Activated CD4-positive, alpha-beta T cell treated with anti-CD3 and anti-CD28 coated beads, Interleukin-2, amount 50 U/mL, for 24 hours (primary cell): ENCODE measurements at regions not wholly inside any gene's neighbourhood (a gene's known extent, or its start where the extent isn't known, plus 50 kb on each side); places are given as distances from the start of the nearest gene placed in this dataset.

Experiments
- DNase-seq, 2 donors: peaks; one replicate each; pipeline ENCODE4 v3.0.0-alpha.2; 2020; ENCODE audit warnings: low read depth in 1 of 2, low spot score in 1 of 2

GRCh38 chr9:20044686-20045085 is 255.8 kb upstream of the SLC24A2 start:
- DNase-seq = no peak

DNA sequence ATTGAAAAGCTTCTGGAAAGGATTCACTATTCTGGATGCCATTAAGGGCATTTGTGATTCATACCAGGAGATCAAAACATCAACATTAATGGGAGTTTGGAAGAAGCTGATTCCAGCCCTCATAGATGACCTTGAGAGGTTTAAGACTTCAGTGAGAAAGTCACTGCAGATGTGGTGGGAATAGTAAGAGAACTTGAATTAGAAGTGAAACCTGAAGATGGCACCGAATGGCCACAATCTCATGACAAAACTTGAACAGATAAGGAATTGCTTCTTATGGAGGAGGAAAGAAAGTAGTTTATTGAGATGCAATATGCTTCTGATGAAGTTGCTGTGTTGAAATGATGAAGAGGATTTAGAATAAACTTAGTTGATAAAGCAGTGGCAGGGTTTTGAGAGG is 254.6 kb upstream of the SLC24A2 start:
- no peak for DNase-seq

GRCh38 chr9:20043035-20043434 is 254.2 kb upstream of the SLC24A2 start:
- DNase-seq = no peak

GRCh38 chr9:20042128-20042711 is 253.4 kb upstream of the SLC24A2 start:
- DNase-seq = no peak

DNA sequence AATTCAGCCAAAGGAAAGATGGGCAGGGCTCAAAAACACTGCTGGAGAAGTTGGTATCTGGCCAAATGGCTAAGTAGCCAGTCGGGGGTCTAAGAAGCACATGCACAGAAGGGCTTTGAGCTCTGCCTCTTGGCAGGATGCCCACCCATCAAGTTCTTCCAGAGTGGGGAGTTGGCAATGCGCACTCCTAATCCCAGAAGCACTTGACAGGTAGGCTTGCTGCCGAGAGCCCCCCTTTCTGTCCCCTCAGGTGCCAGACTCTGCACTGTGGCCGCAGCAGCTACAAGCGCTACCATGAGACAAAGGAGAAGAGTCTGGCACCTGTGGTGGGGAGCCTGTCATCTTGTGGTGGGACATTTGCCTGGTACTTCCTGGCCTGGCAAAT is 252.9 kb upstream of the SLC24A2 start:
- no peak for DNase-seq

DNA sequence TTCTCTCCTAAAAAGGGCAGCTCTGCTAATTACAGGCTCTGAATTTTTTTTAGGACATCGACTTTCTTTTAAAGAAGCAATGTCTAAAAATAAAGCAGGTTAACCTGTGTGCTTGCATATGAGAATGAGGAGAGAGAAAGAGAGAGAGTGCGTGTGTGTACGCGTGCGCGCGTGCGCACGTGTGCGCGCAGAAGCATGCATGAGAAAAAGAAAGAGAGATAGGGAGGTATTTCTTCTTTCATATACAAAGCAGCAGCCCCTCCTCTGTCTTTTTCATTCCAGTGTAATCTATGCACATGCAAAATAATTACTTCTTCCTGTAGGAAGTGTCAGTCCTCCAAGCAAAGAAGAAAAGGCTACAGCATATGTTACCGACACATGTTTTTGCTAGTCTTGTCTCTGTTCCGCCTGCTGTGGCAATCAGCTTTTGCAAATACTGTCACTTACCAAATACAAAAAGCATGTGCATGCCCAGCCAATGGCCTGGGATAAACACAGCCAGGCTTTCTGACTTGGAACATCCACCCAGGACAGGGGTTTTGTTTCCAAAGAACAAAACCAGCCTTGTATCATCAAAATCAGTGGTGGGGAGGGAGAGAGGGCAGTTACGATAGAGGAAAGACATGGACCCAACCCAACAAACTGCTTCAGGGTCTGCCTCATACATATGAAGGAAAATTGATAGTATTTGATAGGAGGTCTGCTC is 252.3 kb upstream of the SLC24A2 start:
- DNase-seq = no peak

DNA sequence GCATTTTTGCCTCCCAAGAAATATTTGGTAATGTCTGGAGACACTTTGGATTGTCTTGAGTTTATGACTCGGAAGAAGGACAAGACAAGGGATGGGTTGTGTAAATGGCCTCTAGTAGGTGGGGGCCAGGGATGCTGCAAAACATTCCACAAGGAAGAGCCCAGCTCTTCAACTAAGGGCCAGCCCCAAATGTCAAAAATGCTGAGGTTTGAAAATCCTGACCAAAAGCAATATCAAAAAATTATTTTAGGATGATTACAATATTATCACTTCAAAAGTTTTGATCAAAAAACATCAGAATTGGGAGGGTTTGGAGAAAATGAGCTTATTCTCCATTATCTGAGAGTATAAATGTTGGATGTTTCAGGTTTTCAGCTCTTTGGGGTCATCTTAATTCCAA is 248.9 kb upstream of the SLC24A2 start:
- no peak for DNase-seq

GRCh38 chr9:20033511-20033910 is 244.7 kb upstream of the SLC24A2 start:
- DNase-seq = no peak

GRCh38 chr9:20032413-20033006 is 243.7 kb upstream of the SLC24A2 start:
- DNase-seq = no peak

GRCh38 chr9:20031836-20032235 is 243.0 kb upstream of the SLC24A2 start:
- no peak for DNase-seq

DNA sequence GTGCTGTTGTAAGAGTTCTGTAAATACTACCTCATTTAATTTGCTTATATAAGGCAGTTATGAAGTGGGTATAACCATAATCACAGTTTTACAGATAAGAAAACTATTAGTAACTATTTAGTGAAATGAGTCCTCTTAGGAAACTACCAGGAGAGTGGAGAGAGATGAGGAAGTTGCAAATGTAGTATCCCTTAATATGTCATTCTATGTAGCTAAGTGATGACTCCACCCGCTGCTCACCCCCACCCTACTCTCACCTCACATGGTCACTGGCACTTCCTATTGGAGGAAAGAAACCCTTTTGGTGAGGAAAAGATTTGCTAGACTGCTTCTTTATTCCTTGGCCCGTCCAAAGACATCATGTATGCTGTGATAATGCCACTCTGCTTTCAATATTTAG is 241.8 kb upstream of the SLC24A2 start:
- no peak for DNase-seq

- DNase-seq = no peak
Observed at GRCh38 chr9:20030221-20030620, 241.4 kb upstream of the SLC24A2 start.

GRCh38 chr9:20028849-20029231 is 240.0 kb upstream of the SLC24A2 start:
- DNase-seq = no peak

GRCh38 chr9:20028192-20028848 is 239.5 kb upstream of the SLC24A2 start:
- no peak for DNase-seq

DNA sequence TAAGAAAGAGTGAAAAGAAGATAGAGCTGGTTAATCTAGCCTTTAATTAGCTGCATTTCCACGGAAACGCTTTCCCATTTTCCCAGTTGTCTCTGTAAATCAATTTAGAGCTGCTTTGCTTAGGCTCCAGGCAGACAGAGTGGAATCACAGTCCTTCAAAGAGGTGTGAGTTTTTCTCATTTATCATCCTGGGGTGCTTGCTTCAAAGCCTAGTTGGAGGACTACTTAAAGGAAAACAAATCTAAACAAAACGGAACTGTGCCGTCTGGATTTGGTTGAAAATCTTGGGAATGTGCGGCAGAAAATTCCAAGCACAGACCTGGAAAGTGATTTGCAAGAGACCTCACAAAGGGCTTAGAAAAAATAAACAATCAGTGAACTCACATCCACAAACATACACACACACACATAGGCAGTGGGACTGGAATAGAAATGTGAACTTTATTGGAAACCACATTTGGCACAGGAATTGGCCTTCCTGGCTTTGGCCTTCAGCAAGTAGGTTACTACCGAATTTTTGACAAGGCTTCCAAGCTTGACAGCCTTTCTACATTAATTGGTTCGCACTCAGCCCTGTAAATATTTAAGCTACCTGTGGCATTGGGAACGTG is 235.2 kb upstream of the SLC24A2 start:
- DNase-seq = no peak

DNA sequence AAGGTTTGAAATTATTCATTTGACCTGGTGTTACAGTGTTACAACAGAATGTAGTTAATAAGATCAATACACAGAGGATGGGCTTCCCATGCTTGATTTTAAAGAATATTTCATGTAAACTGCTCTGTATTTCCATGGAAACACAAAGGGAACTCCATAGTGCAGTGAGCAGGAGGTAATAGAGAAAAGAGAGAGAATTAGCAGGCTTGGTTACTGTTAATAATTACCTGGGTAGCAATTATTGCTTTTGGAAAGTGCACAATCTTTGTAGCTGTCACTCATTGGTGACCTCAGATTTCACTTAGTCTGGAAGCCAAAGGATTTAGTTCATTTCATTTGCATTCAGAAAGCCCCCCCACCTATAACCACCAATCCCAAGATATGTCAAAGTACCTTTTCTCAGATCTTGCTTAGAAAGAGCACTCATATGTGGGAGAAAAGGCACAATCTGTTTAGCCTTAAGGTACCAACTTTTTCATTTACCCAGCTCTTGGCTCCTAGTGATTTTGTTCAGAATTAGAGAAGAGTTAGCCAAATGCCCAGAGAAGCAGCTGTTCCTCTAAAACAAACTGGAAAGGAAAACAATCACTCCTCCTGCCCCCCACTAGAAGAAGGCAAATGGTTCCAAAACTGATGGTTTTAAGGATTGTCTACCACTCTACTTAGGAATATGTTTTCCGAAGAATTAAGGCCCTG is 234.5 kb upstream of the SLC24A2 start:
- no peak for DNase-seq

GRCh38 chr9:20022410-20022809 is 233.6 kb upstream of the SLC24A2 start:
- no peak for DNase-seq

DNA sequence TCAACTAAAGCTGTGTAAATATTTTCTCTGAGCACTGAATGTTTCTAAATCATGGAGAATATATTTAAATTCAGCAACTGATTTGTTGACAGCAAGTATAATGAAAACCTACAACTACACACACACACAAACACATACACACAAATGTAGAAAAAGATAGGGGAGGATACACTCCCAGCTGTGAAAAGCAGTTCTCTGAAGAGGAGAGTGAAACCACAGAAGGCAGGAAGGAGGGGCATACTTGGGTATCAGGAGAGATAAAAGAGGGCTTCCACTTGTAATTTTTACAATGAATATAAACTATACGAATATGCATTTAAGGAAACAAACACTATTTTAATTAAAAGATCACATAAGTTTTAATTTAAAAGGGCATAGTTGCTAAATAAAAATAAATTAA is 227.8 kb upstream of the SLC24A2 start:
- no peak for DNase-seq

GRCh38 chr9:20015427-20015931 is 226.6 kb upstream of the SLC24A2 start:
- no peak for DNase-seq

GRCh38 chr9:20014168-20014567 is 225.3 kb upstream of the SLC24A2 start:
- no peak for DNase-seq

GRCh38 chr9:20012232-20012631 is 223.4 kb upstream of the SLC24A2 start:
- DNase-seq = no peak
